ENCODE measurements at regions not wholly inside any gene's neighbourhood (a gene's known extent, or its start where the extent isn't known, plus 50 kb on each side); places are given as distances from the start of the nearest gene placed in this dataset.

GRCh38 chr18:33851546-33852078 is 273.6 kb downstream of the ASXL3 start:
- Histone ChIP-seq H3K4me3 (ENCODE audit: low read depth, low read length, poor library complexity, severe bottlenecking) (peak overlapping the region; percentile 55), H3K9me2 (ENCODE audit: low read depth, low read length) (no peaks in the 10 kb centered on the region), H3K9ac (ENCODE audit: low read length) (peak overlapping the region; percentile 72), H3K4me2 (ENCODE audit: low read length) (peak overlapping the region; percentile 48), H3K36me3 (ENCODE audit: insufficient read depth, low read length) (no peaks in the 10 kb centered on the region), H3F3A (ENCODE audit: insufficient read depth, low read length) (no peaks in the 10 kb centered on the region), H2AFZ (ENCODE audit: low read length) (no peak overlapping the region), H3K4me1 (ENCODE audit: insufficient read depth, low read length, severe bottlenecking) (peaks cover 86% of the 10 kb centered on the region), H3K27me3 (ENCODE audit: insufficient read depth, low read length) (no peaks in the 10 kb centered on the region), H3K79me2 (ENCODE audit: insufficient read depth, low read length) (no peaks in the 10 kb centered on the region), H4K20me1 (ENCODE audit: insufficient read depth, low read length) (no peaks in the 10 kb centered on the region), H3K9me3 (ENCODE audit: low read length) (no peaks in the 10 kb centered on the region), H3K27ac (ENCODE audit: low read depth, low read length, poor library complexity, severe bottlenecking) (peak overlapping the region; percentile 88)
- TF ChIP-seq EZH2 (IDR thresholded peaks at IDR 0.05; ENCODE audit: borderline replicate concordance, low read length): no peak
- TF ChIP-seq CTCF (IDR thresholded peaks at IDR 0.05; ENCODE audit: low read length): no peak

DNA sequence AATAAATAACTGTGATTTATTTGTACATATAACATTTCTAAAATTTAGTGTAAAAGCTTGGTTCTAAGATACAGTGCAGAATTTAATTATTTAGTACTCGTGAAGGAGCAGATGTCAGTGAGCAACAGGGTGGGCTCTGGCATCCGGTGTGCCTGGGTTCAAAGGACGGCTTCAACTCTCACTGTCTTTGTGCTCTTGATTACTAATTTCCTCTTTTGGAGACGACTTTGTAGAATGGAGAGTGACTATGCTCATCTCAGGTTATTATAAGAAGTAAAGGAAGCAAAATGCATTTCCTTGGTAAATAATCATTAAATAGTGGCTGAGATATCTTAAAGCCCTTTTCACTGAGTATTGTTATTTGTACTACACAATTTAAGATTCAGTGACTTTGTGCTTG is 271.7 kb downstream of the ASXL3 start:
- no peaks in the 10 kb centered on the region for H3K9me2 ChIP-seq (ENCODE audit: low read depth, low read length)

DNA sequence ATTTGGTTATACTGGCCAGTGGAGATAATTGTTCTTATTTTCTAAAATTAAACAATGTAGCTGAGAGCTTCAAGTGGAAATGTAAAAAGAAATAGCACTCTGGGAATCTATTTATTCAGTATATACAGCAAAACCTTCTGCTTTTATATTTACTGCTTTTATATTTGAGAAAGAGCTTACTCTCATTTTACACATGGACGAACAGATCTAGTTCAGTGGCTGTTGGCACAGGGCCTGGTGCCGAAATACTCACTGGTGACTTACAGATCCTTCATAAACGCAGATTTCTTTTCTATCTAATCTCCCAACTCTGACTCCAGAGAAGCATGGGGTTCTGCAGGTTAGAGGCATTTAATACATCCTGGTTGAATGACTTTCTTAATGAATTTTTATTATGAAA is 266.2 kb downstream of the ASXL3 start:
- no peaks in the 10 kb centered on the region; the same call in 1 of the 2 replicates for H3F3A ChIP-seq (ENCODE audit: insufficient read depth, low read length)
- H3K9me2 ChIP-seq (ENCODE audit: low read depth, low read length): no peaks in the 10 kb centered on the region
- peak overlapping the region; percentile 75 for H3K27ac ChIP-seq (ENCODE audit: low read depth, low read length, poor library complexity, severe bottlenecking)
- no peak overlapping the region for H3K4me3 ChIP-seq (ENCODE audit: low read depth, low read length, poor library complexity, severe bottlenecking)
- TF ChIP-seq EZH2 (IDR thresholded peaks at IDR 0.05; ENCODE audit: borderline replicate concordance, low read length) (no peak), CTCF (IDR thresholded peaks at IDR 0.05; ENCODE audit: low read length) (no peak)
- H3K4me1 ChIP-seq (ENCODE audit: insufficient read depth, low read length, severe bottlenecking): peaks cover 83% of the 10 kb centered on the region
- H3K27me3 ChIP-seq (ENCODE audit: insufficient read depth, low read length): no peaks in the 10 kb centered on the region
- H3K79me2 ChIP-seq (ENCODE audit: insufficient read depth, low read length): no peaks in the 10 kb centered on the region
- peak overlapping the region; percentile 35 for H3K9ac ChIP-seq (ENCODE audit: low read length)
- no peak overlapping the region for H2AFZ ChIP-seq (ENCODE audit: low read length)
- peak overlapping the region; percentile 28; the same call in 1 of the 2 replicates for H3K4me2 ChIP-seq (ENCODE audit: low read length)
- H4K20me1 ChIP-seq (ENCODE audit: insufficient read depth, low read length): no peaks in the 10 kb centered on the region
- H3K36me3 ChIP-seq (ENCODE audit: insufficient read depth, low read length): no peaks in the 10 kb centered on the region
- H3K9me3 ChIP-seq (ENCODE audit: low read length): no peaks in the 10 kb centered on the region

More for the DNA sequence above, 271.7 kb downstream of the ASXL3 start:
- Histone ChIP-seq H3F3A (ENCODE audit: insufficient read depth, low read length) (no peaks in the 10 kb centered on the region), H3K4me3 (ENCODE audit: low read depth, low read length, poor library complexity, severe bottlenecking) (no peak overlapping the region), H3K27ac (ENCODE audit: low read depth, low read length, poor library complexity, severe bottlenecking) (peak overlapping the region; percentile 88), H3K9ac (ENCODE audit: low read length) (peak overlapping the region; percentile 27), H4K20me1 (ENCODE audit: insufficient read depth, low read length) (no peaks in the 10 kb centered on the region), H3K27me3 (ENCODE audit: insufficient read depth, low read length) (no peaks in the 10 kb centered on the region), H3K4me1 (ENCODE audit: insufficient read depth, low read length, severe bottlenecking) (peaks cover 82% of the 10 kb centered on the region), H3K4me2 (ENCODE audit: low read length) (peak overlapping the region; percentile 30), H2AFZ (ENCODE audit: low read length) (no peak overlapping the region), H3K9me3 (ENCODE audit: low read length) (no peaks in the 10 kb centered on the region), H3K79me2 (ENCODE audit: insufficient read depth, low read length) (no peaks in the 10 kb centered on the region), H3K36me3 (ENCODE audit: insufficient read depth, low read length) (no peaks in the 10 kb centered on the region)
- TF ChIP-seq EZH2 (IDR thresholded peaks at IDR 0.05; ENCODE audit: borderline replicate concordance, low read length) (no peak), CTCF (IDR thresholded peaks at IDR 0.05; ENCODE audit: low read length) (no peak)

Data from OCI-LY1 (cell line).